Esophagus squamous epithelium (tissue), 4 donors: ENCODE measurements at regions not wholly inside any gene's neighbourhood (a gene's known extent, or its start where the extent isn't known, plus 50 kb on each side); places are given as distances from the start of the nearest gene placed in this dataset.

Source experiments
- CTCF ChIP-seq, 6 experiments: fragments of 450-650 bp in 4 of 6; fragments of 200-600 bp in 2 of 6; sonication (generic) in 2 of 6; IDR thresholded peaks; one replicate each; pipeline ENCODE4 v1.5.1; 2016 to 2019; ENCODE audit warnings: antibody characterized with exemption in 6 of 6, mild to moderate bottlenecking in 4 of 6, moderate library complexity in 4 of 6
- POLR2A ChIP-seq, 4 donors: fragments of 450-650 bp; IDR thresholded peaks; one replicate each; pipeline ENCODE4 v1.6.1; 2017; ENCODE audit warnings: antibody characterized with exemption in 4 of 4, mild to moderate bottlenecking in 4 of 4, moderate library complexity in 3 of 4

- TF ChIP-seq CTCF (IDR thresholded peaks at IDR 0.05) (no peak), POLR2A (IDR thresholded peaks at IDR 0.05) (no peak)
Measured at GRCh38 chr5:97991236-97991635, 782.2 kb upstream of the RGMB start.
